ENCODE measurements at regions not wholly inside any gene's neighbourhood (a gene's known extent, or its start where the extent isn't known, plus 50 kb on each side); places are given as distances from the start of the nearest gene placed in this dataset.

DNA sequence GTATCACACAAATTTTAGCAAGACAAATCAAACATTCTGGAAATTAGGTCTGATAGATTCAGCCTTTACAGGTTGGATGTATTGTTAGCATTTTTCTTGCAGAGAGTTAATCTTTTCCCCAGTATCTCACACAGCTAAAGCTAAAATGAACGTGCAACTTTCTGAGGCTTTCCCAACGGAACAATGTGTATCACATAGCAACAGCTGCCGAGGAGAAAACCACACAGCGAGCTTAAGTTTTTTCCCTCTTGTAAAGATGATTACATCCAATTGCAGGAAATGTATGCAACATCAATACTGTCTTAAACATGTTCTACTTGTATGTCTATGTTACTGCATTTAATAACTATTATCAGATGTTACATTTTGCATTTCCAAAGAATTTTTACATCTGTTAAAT, 182.2 kb downstream of the CCDC59 start:
- no peak for DNase-seq (ENCODE audit: low read depth)
- H3K4me3 ChIP-seq (ENCODE audit: low read depth, low read length) = no peak overlapping the region
- TF ChIP-seq, protein P1, sequence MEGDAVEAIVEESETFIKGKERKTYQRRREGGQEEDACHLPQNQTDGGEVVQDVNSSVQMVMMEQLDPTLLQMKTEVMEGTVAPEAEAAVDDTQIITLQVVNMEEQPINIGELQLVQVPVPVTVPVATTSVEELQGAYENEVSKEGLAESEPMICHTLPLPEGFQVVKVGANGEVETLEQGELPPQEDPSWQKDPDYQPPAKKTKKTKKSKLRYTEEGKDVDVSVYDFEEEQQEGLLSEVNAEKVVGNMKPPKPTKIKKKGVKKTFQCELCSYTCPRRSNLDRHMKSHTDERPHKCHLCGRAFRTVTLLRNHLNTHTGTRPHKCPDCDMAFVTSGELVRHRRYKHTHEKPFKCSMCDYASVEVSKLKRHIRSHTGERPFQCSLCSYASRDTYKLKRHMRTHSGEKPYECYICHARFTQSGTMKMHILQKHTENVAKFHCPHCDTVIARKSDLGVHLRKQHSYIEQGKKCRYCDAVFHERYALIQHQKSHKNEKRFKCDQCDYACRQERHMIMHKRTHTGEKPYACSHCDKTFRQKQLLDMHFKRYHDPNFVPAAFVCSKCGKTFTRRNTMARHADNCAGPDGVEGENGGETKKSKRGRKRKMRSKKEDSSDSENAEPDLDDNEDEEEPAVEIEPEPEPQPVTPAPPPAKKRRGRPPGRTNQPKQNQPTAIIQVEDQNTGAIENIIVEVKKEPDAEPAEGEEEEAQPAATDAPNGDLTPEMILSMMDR (conservative IDR thresholded peaks at IDR 0.05; ENCODE audit: low read depth, low read length) = no peak

DNA sequence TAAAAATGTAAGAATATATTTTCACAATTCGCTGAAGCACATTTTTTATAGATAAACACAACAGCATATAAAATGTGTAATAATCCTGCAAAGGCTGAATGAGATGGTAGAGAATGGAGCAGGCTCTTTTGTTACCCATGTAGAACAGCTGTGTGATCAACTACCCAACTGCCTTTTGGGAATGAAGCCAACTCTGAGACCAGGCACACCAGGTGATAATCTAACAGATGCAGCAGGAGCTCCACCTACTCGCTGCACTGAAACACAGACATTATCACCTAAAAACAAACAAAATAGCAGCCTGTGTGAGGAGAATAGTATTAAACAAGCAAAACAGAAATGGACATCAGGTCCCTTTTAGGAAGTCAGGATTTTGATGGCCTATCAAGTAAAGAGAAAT, 183.3 kb downstream of the CCDC59 start:
- TF ChIP-seq, protein P1 (conservative IDR thresholded peaks at IDR 0.05; ENCODE audit: low read depth, low read length) = peak; percentile 12
- H3K4me3 ChIP-seq (ENCODE audit: low read depth, low read length) = no peak overlapping the region
- DNase-seq (ENCODE audit: low read depth) = no peak

GRCh38 chr12:82174383-82174782, 183.8 kb downstream of the CCDC59 start:
- no peak for DNase-seq (ENCODE audit: low read depth)
- TF ChIP-seq, protein P1 (conservative IDR thresholded peaks at IDR 0.05; ENCODE audit: low read depth, low read length) = no peak
- no peak overlapping the region for H3K4me3 ChIP-seq (ENCODE audit: low read depth, low read length)

GRCh38 chr12:82149045-82149444, 209.1 kb downstream of the CCDC59 start:
- no peak for DNase-seq (ENCODE audit: low read depth)
- no peak overlapping the region for H3K4me3 ChIP-seq (ENCODE audit: low read depth, low read length)
- TF ChIP-seq, protein P1 (conservative IDR thresholded peaks at IDR 0.05; ENCODE audit: low read depth, low read length) = no peak

GRCh38 chr12:82146740-82147139, 211.4 kb downstream of the CCDC59 start:
- no peak overlapping the region for H3K4me3 ChIP-seq (ENCODE audit: low read depth, low read length)
- no peak for DNase-seq (ENCODE audit: low read depth)
- TF ChIP-seq, protein P1 (conservative IDR thresholded peaks at IDR 0.05; ENCODE audit: low read depth, low read length) = no peak

GRCh38 chr12:82144505-82144904, 213.7 kb downstream of the CCDC59 start:
- TF ChIP-seq, protein P1 (conservative IDR thresholded peaks at IDR 0.05; ENCODE audit: low read depth, low read length) = no peak
- H3K4me3 ChIP-seq (ENCODE audit: low read depth, low read length) = no peak overlapping the region
- no peak for DNase-seq (ENCODE audit: low read depth)

- DNase-seq (ENCODE audit: low read depth) = no peak
- TF ChIP-seq, protein P1 (conservative IDR thresholded peaks at IDR 0.05; ENCODE audit: low read depth, low read length) = no peak
- H3K4me3 ChIP-seq (ENCODE audit: low read depth, low read length) = no peak overlapping the region
Observed at GRCh38 chr12:82132390-82132789, 225.8 kb downstream of the CCDC59 start.

Measured in epithelial cell of proximal tubule (primary cell).